ENCODE measurements at regions not wholly inside any gene's neighbourhood (a gene's known extent, or its start where the extent isn't known, plus 50 kb on each side); places are given as distances from the start of the nearest gene placed in this dataset.

DNA sequence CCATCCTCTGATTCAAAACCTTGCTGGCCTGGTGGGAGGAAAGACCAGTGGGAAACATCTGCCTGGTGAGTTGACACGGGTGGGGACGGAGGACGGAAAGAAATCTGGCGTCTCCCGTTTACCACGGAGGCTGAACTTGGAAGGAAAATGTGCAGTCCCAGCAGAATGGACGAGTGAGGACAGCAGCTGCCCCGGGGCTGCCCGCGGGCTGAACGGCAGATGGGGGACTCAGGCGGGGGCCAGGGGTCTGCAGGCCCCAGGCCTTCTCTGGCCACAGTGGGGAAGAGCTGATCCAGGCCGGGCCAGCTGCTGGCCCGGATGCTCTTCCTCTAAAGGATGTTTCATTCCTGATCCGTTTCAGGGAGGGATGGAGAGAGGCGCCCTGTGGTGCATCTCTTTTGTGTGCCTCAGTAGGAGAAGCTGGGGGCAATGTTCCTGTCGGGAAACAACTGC lies 147.5 kb upstream of the CHST15 start:
- H3K4me1 ChIP-seq (ENCODE audit: insufficient read depth, low read length, poor library complexity, severe bottlenecking), result no peaks in the 10 kb centered on the region
- intact Hi-C loops (cut with micrococcal nuclease; ENCODE audit: unreplicated experiment), result no loop called here
- ChIA-PET CTCF (ENCODE audit: unreplicated experiment) (no interaction called here), POLR2A (no interaction called here)
- no peak overlapping the region for H2AFZ ChIP-seq (ENCODE audit: low read length)
- DNase-seq (ENCODE audit: low spot score), result no peak
- no peaks in the 10 kb centered on the region for H3K79me2 ChIP-seq (ENCODE audit: insufficient read depth, low read depth, low read length)
- no peak overlapping the region for H3K4me2 ChIP-seq (ENCODE audit: low read length)
- no peaks in the 10 kb centered on the region for H3K9me3 ChIP-seq (ENCODE audit: low read length)
- H3K27ac ChIP-seq (ENCODE audit: low read depth, low read length, poor library complexity, severe bottlenecking), result no peak overlapping the region
- H3K4me3 ChIP-seq (ENCODE audit: low read depth, low read length, poor library complexity, severe bottlenecking), result no peak overlapping the region
- H4K20me1 ChIP-seq (ENCODE audit: insufficient read depth, low read length), result no peaks in the 10 kb centered on the region
- no peaks in the 10 kb centered on the region for H3K9me2 ChIP-seq (ENCODE audit: insufficient read depth, low read length)
- TF ChIP-seq EZH2phosphoT487 (IDR thresholded peaks at IDR 0.05; ENCODE audit: borderline replicate concordance, low read depth, low read length), result no peak
- TF ChIP-seq, protein P1, sequence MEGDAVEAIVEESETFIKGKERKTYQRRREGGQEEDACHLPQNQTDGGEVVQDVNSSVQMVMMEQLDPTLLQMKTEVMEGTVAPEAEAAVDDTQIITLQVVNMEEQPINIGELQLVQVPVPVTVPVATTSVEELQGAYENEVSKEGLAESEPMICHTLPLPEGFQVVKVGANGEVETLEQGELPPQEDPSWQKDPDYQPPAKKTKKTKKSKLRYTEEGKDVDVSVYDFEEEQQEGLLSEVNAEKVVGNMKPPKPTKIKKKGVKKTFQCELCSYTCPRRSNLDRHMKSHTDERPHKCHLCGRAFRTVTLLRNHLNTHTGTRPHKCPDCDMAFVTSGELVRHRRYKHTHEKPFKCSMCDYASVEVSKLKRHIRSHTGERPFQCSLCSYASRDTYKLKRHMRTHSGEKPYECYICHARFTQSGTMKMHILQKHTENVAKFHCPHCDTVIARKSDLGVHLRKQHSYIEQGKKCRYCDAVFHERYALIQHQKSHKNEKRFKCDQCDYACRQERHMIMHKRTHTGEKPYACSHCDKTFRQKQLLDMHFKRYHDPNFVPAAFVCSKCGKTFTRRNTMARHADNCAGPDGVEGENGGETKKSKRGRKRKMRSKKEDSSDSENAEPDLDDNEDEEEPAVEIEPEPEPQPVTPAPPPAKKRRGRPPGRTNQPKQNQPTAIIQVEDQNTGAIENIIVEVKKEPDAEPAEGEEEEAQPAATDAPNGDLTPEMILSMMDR (conservative IDR thresholded peaks at IDR 0.05; ENCODE audit: low read length), result no peak
- no peaks in the 10 kb centered on the region for H3K36me3 ChIP-seq (ENCODE audit: insufficient read depth, low read length)
- no TSS peak for BruUV-seq (replicated peaks)

DNA sequence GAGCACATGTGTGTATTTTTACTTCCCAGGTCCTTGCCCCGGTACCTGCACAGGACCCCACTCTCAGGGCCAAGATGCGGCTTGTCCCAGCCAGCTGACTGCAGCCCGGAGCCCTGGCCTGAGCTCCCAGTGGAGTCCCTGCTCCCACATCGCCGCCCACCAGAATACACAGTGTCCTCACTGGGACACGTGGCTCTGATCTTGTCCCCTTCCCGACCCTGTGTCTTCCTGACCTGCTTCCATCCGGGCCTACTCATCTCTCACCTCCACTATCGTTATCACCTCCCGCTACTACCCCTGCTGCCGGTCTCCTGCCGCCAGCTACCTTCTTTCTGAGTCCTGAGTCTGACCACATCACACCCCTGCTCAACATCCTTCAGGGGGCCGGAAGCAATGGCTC lies 146.3 kb upstream of the CHST15 start:
- Histone ChIP-seq H3K4me3 (ENCODE audit: low read depth, low read length, poor library complexity, severe bottlenecking) (no peak overlapping the region), H3K27ac (ENCODE audit: low read depth, low read length, poor library complexity, severe bottlenecking) (no peak overlapping the region), H3K4me2 (ENCODE audit: low read length) (no peak overlapping the region), H3K4me1 (ENCODE audit: insufficient read depth, low read length, poor library complexity, severe bottlenecking) (no peaks in the 10 kb centered on the region), H3K36me3 (ENCODE audit: insufficient read depth, low read length) (no peaks in the 10 kb centered on the region), H3K79me2 (ENCODE audit: insufficient read depth, low read depth, low read length) (no peaks in the 10 kb centered on the region), H3K9me2 (ENCODE audit: insufficient read depth, low read length) (no peaks in the 10 kb centered on the region), H2AFZ (ENCODE audit: low read length) (no peak overlapping the region), H4K20me1 (ENCODE audit: insufficient read depth, low read length) (no peaks in the 10 kb centered on the region), H3K9me3 (ENCODE audit: low read length) (no peaks in the 10 kb centered on the region)
- intact Hi-C loops (cut with micrococcal nuclease; ENCODE audit: unreplicated experiment), result no loop called here
- DNase-seq (ENCODE audit: low spot score), result no peak
- no TSS peak for BruUV-seq (replicated peaks)
- ChIA-PET CTCF (ENCODE audit: unreplicated experiment) (no interaction called here), POLR2A (no interaction called here)
- TF ChIP-seq EZH2phosphoT487 (IDR thresholded peaks at IDR 0.05; ENCODE audit: borderline replicate concordance, low read depth, low read length), result no peak
- TF ChIP-seq, protein P1 (conservative IDR thresholded peaks at IDR 0.05; ENCODE audit: low read length), result no peak

DNA sequence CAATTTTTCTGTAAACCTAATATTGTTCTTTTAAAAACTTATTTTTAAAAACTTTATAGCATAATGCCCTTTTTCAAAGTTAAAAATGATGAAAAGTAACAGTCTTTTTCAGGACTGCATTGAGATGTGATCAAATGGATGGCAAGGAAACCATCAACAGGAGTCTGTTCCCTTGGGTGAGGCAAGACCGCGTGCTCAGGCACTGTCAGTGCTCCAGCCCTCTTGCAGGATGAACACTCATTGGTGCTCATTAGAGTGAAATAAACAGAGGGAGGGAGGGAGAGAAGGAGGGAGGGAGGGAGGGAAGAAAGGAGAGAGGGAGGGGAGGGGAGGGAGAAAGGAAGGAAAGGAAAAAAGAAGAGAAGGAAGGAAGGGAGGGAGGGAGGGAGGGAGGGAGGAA lies 145.7 kb upstream of the CHST15 start:
- no peaks in the 10 kb centered on the region for H3K9me2 ChIP-seq (ENCODE audit: insufficient read depth, low read length)
- H4K20me1 ChIP-seq (ENCODE audit: insufficient read depth, low read length), result no peaks in the 10 kb centered on the region
- H3K4me2 ChIP-seq (ENCODE audit: low read length), result no peak overlapping the region
- ChIA-PET POLR2A (interaction anchor here (0.7 kb wide), 1 partner anchor 140 kb away, joined by 3 read pairs; no protein-coding TSS in a partner anchor), CTCF (ENCODE audit: unreplicated experiment) (no interaction called here)
- no peak overlapping the region for H2AFZ ChIP-seq (ENCODE audit: low read length)
- H3K36me3 ChIP-seq (ENCODE audit: insufficient read depth, low read length), result no peaks in the 10 kb centered on the region
- H3K4me3 ChIP-seq (ENCODE audit: low read depth, low read length, poor library complexity, severe bottlenecking), result no peak overlapping the region
- H3K9me3 ChIP-seq (ENCODE audit: low read length), result no peaks in the 10 kb centered on the region
- H3K79me2 ChIP-seq (ENCODE audit: insufficient read depth, low read depth, low read length), result no peaks in the 10 kb centered on the region
- no peak overlapping the region for H3K27ac ChIP-seq (ENCODE audit: low read depth, low read length, poor library complexity, severe bottlenecking)
- BruUV-seq (replicated peaks), result no TSS peak
- DNase-seq (ENCODE audit: low spot score), result no peak
- intact Hi-C loops (cut with micrococcal nuclease; ENCODE audit: unreplicated experiment), result no loop called here
- no peaks in the 10 kb centered on the region for H3K4me1 ChIP-seq (ENCODE audit: insufficient read depth, low read length, poor library complexity, severe bottlenecking)
- TF ChIP-seq, protein P1 (conservative IDR thresholded peaks at IDR 0.05; ENCODE audit: low read length), result no peak
- TF ChIP-seq EZH2phosphoT487 (IDR thresholded peaks at IDR 0.05; ENCODE audit: borderline replicate concordance, low read depth, low read length), result no peak
